ENCODE measurements at regions not wholly inside any gene's neighbourhood (a gene's known extent, or its start where the extent isn't known, plus 50 kb on each side); places are given as distances from the start of the nearest gene placed in this dataset.

DNA sequence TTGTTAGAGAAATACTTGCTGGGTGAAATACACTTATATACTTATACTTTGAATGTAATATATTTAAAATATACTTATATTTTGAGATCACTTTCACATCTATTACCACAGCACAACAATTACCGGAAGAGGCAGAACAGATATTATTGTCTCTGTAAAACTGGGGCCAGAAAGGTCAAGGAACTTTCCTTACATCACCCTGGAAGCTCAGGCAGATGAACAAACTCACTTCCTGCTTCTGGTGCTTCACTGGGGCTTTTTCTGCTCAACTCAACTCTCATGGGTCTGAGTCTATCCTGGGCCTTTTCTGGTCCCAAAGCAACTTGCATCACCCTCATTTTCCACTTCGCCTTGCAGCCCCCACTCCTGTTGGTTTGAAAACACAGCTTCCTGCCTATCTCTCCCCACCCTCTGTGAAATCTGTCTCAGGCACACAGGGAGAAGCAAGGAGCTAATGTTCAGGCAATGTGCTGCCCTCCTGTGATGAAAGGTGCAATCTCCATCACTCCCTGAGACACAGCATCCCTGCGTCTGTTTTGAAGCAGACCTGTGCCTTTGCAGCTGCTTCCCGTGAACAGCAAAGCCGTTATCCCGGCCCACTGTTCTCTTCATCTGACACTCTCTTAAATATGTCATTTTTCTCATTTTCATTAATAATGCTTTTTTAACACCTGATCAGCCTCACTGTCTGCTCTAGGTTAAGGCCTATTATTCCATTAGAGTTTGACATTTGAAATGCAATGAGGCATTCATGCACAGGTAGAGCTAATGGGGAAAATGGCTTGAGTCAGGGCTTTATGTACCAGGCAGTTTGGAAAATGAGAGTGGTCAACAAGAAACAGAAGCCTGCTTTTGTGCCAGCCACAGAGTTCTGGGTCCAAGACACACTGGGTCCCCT, 251.9 kb upstream of the CHAC2 start:
- TF ChIP-seq SIN3A (IDR thresholded peaks at IDR 0.05; ENCODE audit: borderline replicate concordance, insufficient read depth, low read length) (no peak), REST (IDR thresholded peaks at IDR 0.05; ENCODE audit: insufficient read depth in 1 of 2, low read depth in 2 of 2, low read length in 2 of 2) (no peak), TAF1 (IDR thresholded peaks at IDR 0.05; ENCODE audit: borderline replicate concordance, insufficient read depth, low read length) (no peak), FOXP2 (optimal IDR thresholded peaks at IDR 0.05; ENCODE audit: borderline replicate concordance, extremely low read depth, extremely low read length, insufficient read depth) (no peak), POLR2AphosphoS5 (IDR thresholded peaks at IDR 0.05; ENCODE audit: low read depth, low read length) (no peak)

GRCh38 chr2:53513167-53513666, 254.4 kb upstream of the CHAC2 start:
- TF ChIP-seq TAF1 (IDR thresholded peaks at IDR 0.05; ENCODE audit: borderline replicate concordance, insufficient read depth, low read length), result no peak
- TF ChIP-seq FOXP2 (optimal IDR thresholded peaks at IDR 0.05; ENCODE audit: borderline replicate concordance, extremely low read depth, extremely low read length, insufficient read depth), result no peak
- TF ChIP-seq POLR2AphosphoS5 (IDR thresholded peaks at IDR 0.05; ENCODE audit: low read depth, low read length), result no peak
- no peak for TF ChIP-seq SIN3A (IDR thresholded peaks at IDR 0.05; ENCODE audit: borderline replicate concordance, insufficient read depth, low read length)

DNA sequence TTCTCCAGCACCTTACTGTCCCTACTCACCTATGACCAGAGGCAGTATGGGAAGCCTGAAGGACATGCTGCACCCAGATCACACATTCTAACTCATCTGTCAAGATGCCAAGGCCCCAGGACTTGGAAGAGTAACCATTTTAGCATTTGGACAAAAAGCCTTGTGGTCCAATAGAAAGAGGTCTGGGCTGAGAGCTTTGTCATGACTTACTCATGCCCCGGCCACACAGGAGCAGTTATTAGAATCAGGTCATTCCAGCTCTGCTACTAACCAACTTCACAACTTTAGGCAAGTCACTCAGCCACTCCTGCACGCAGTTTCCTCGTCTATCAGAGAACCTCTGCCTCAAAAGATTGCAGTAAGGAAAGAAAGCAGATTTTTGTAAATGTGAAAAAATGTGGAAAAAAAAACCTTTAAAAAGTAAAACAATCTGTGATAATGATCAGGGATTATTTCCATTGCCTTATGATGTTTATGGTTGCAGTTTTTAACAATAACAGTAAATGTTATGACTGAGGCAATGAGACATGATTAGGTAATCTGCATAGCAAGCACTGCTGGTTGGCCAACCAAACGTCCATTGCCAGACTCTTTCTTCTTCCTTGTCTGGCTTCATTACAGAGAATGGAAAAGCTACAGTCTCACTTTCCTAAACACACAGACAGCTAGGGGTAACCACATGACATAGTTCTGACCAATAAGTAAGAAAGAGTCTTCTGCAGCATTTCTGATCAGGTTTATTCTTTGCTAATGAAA, 255.4 kb upstream of the CHAC2 start:
- no peak for TF ChIP-seq POLR2AphosphoS5 (IDR thresholded peaks at IDR 0.05; ENCODE audit: low read depth, low read length)
- no peak for TF ChIP-seq TAF1 (IDR thresholded peaks at IDR 0.05; ENCODE audit: borderline replicate concordance, insufficient read depth, low read length)
- no peak for TF ChIP-seq FOXP2 (optimal IDR thresholded peaks at IDR 0.05; ENCODE audit: borderline replicate concordance, extremely low read depth, extremely low read length, insufficient read depth)
- no peak for TF ChIP-seq SIN3A (IDR thresholded peaks at IDR 0.05; ENCODE audit: borderline replicate concordance, insufficient read depth, low read length)
- TF ChIP-seq REST (IDR thresholded peaks at IDR 0.05; ENCODE audit: insufficient read depth in 1 of 2, low read depth in 2 of 2, low read length in 2 of 2), result no peak

GRCh38 chr2:53511549-53511948, 256.1 kb upstream of the CHAC2 start:
- TF ChIP-seq POLR2AphosphoS5 (IDR thresholded peaks at IDR 0.05; ENCODE audit: low read depth, low read length) (no peak), TAF1 (IDR thresholded peaks at IDR 0.05; ENCODE audit: borderline replicate concordance, insufficient read depth, low read length) (no peak), REST (IDR thresholded peaks at IDR 0.05; ENCODE audit: insufficient read depth in 1 of 2, low read depth in 2 of 2, low read length in 2 of 2) (no peak), SIN3A (IDR thresholded peaks at IDR 0.05; ENCODE audit: borderline replicate concordance, insufficient read depth, low read length) (no peak), FOXP2 (optimal IDR thresholded peaks at IDR 0.05; ENCODE audit: borderline replicate concordance, extremely low read depth, extremely low read length, insufficient read depth) (no peak)

DNA sequence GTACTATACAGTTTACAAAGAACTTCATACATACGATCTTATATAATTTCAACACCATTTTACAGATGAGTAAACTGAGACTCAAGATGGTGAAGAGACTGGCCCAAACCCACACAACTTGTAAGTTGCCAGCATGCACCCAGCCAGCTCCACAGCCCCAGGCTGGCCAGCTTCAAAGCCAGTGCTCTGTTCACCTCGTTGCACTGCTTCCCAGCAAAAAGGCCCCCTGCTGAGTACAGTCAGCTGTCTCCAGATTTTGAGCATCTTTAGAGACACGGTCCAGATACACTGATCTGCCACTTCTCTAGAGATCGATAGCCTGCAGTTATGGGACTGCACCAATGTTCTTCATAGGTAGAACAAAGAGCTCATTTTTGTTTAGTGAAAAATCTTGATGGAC, 257.2 kb upstream of the CHAC2 start:
- TF ChIP-seq SIN3A (IDR thresholded peaks at IDR 0.05; ENCODE audit: borderline replicate concordance, insufficient read depth, low read length) (no peak), REST (IDR thresholded peaks at IDR 0.05; ENCODE audit: insufficient read depth in 1 of 2, low read depth in 2 of 2, low read length in 2 of 2) (no peak), POLR2AphosphoS5 (IDR thresholded peaks at IDR 0.05; ENCODE audit: low read depth, low read length) (no peak), FOXP2 (optimal IDR thresholded peaks at IDR 0.05; ENCODE audit: borderline replicate concordance, extremely low read depth, extremely low read length, insufficient read depth) (no peak), TAF1 (IDR thresholded peaks at IDR 0.05; ENCODE audit: borderline replicate concordance, insufficient read depth, low read length) (no peak)

Measured in PFSK-1 (cell line).